Esophagus squamous epithelium (tissue), 4 donors: ENCODE measurements at regions not wholly inside any gene's neighbourhood (a gene's known extent, or its start where the extent isn't known, plus 50 kb on each side); places are given as distances from the start of the nearest gene placed in this dataset.

ENCODE experiments used
- POLR2A ChIP-seq, 4 donors: fragments of 450-650 bp; IDR thresholded peaks; one replicate each; pipeline ENCODE4 v1.6.1; 2017; ENCODE audit warnings: antibody characterized with exemption in 4 of 4, mild to moderate bottlenecking in 4 of 4, moderate library complexity in 3 of 4
- TF ChIP-seq, protein P1 (sequence below), 6 experiments: fragments of 450-650 bp in 4 of 6; fragments of 200-600 bp in 2 of 6; sonication (generic) in 2 of 6; IDR thresholded peaks; one replicate each; pipeline ENCODE4 v1.5.1; 2016 to 2019; ENCODE audit warnings: antibody characterized with exemption in 6 of 6, mild to moderate bottlenecking in 4 of 6, moderate library complexity in 4 of 6

- TF ChIP-seq, protein P1, sequence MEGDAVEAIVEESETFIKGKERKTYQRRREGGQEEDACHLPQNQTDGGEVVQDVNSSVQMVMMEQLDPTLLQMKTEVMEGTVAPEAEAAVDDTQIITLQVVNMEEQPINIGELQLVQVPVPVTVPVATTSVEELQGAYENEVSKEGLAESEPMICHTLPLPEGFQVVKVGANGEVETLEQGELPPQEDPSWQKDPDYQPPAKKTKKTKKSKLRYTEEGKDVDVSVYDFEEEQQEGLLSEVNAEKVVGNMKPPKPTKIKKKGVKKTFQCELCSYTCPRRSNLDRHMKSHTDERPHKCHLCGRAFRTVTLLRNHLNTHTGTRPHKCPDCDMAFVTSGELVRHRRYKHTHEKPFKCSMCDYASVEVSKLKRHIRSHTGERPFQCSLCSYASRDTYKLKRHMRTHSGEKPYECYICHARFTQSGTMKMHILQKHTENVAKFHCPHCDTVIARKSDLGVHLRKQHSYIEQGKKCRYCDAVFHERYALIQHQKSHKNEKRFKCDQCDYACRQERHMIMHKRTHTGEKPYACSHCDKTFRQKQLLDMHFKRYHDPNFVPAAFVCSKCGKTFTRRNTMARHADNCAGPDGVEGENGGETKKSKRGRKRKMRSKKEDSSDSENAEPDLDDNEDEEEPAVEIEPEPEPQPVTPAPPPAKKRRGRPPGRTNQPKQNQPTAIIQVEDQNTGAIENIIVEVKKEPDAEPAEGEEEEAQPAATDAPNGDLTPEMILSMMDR (IDR thresholded peaks at IDR 0.05), result no peak
- no peak for TF ChIP-seq POLR2A (IDR thresholded peaks at IDR 0.05)
These were observed 192.5 kb downstream of the HLX start for GRCh38 chr1:221071777-221072176.
